ENCODE measurements at regions not wholly inside any gene's neighbourhood (a gene's known extent, or its start where the extent isn't known, plus 50 kb on each side); places are given as distances from the start of the nearest gene placed in this dataset.

GRCh38 chr12:84356224-84356623, 556.4 kb downstream of the SLC6A15 start:
- no peaks in the 10 kb centered on the region for H3K36me3 ChIP-seq (ENCODE audit: control insufficient read depth, insufficient read depth, low read length)
- no peaks in the 10 kb centered on the region for H3K9me3 ChIP-seq (ENCODE audit: control insufficient read depth, insufficient read depth, low read depth, low read length)
- no peaks in the 10 kb centered on the region for H3K4me1 ChIP-seq (ENCODE audit: control insufficient read depth, insufficient read depth, low read length)
- no peak overlapping the region for H3K4me3 ChIP-seq (ENCODE audit: low read depth, low read length)
- H3K27ac ChIP-seq (ENCODE audit: low read depth, low read length): no peak overlapping the region
- no peak overlapping the region for H3K9ac ChIP-seq (ENCODE audit: low read length)
- H3K27me3 ChIP-seq (ENCODE audit: control insufficient read depth, insufficient read depth, low read length): no peaks in the 10 kb centered on the region

- Histone ChIP-seq H3K4me1 (ENCODE audit: control insufficient read depth, insufficient read depth, low read length) (no peaks in the 10 kb centered on the region), H3K27ac (ENCODE audit: low read depth, low read length) (no peak overlapping the region)
These were observed 557.0 kb downstream of the SLC6A15 start for GRCh38 chr12:84355561-84355960.

GRCh38 chr12:84348582-84348981, 564.0 kb downstream of the SLC6A15 start:
- Histone ChIP-seq H3K9me3 (ENCODE audit: control insufficient read depth, insufficient read depth, low read depth, low read length) (peaks cover 3% of the 10 kb centered on the region; the same call in 1 of the 2 replicates), H3K9ac (ENCODE audit: low read length) (no peak overlapping the region), H3K36me3 (ENCODE audit: control insufficient read depth, insufficient read depth, low read length) (no peaks in the 10 kb centered on the region), H3K27me3 (ENCODE audit: control insufficient read depth, insufficient read depth, low read length) (no peaks in the 10 kb centered on the region), H3K4me1 (ENCODE audit: control insufficient read depth, insufficient read depth, low read length) (no peaks in the 10 kb centered on the region), H3K27ac (ENCODE audit: low read depth, low read length) (no peak overlapping the region), H3K4me3 (ENCODE audit: low read depth, low read length) (no peak overlapping the region)

More at GRCh38 chr12:84355561-84355960, 557.0 kb downstream of the SLC6A15 start:
- H3K36me3 ChIP-seq (ENCODE audit: control insufficient read depth, insufficient read depth, low read length): no peaks in the 10 kb centered on the region
- no peak overlapping the region for H3K4me3 ChIP-seq (ENCODE audit: low read depth, low read length)
- no peak overlapping the region for H3K9ac ChIP-seq (ENCODE audit: low read length)
- no peaks in the 10 kb centered on the region for H3K27me3 ChIP-seq (ENCODE audit: control insufficient read depth, insufficient read depth, low read length)
- H3K9me3 ChIP-seq (ENCODE audit: control insufficient read depth, insufficient read depth, low read depth, low read length): no peaks in the 10 kb centered on the region

- Histone ChIP-seq H3K4me1 (ENCODE audit: control insufficient read depth, insufficient read depth, low read length) (no peaks in the 10 kb centered on the region), H3K4me3 (ENCODE audit: low read depth, low read length) (no peak overlapping the region), H3K9me3 (ENCODE audit: control insufficient read depth, insufficient read depth, low read depth, low read length) (peaks cover under 1% of the 10 kb centered on the region; the same call in 1 of the 2 replicates), H3K9ac (ENCODE audit: low read length) (no peak overlapping the region), H3K36me3 (ENCODE audit: control insufficient read depth, insufficient read depth, low read length) (no peaks in the 10 kb centered on the region), H3K27me3 (ENCODE audit: control insufficient read depth, insufficient read depth, low read length) (no peaks in the 10 kb centered on the region), H3K27ac (ENCODE audit: low read depth, low read length) (no peak overlapping the region)
These were observed 571.0 kb downstream of the SLC6A15 start for GRCh38 chr12:84341467-84342193.

GRCh38 chr12:84336231-84336630, 576.4 kb downstream of the SLC6A15 start:
- Histone ChIP-seq H3K9ac (ENCODE audit: low read length) (no peak overlapping the region), H3K36me3 (ENCODE audit: control insufficient read depth, insufficient read depth, low read length) (no peaks in the 10 kb centered on the region), H3K4me1 (ENCODE audit: control insufficient read depth, insufficient read depth, low read length) (no peaks in the 10 kb centered on the region), H3K9me3 (ENCODE audit: control insufficient read depth, insufficient read depth, low read depth, low read length) (no peaks in the 10 kb centered on the region), H3K27me3 (ENCODE audit: control insufficient read depth, insufficient read depth, low read length) (no peaks in the 10 kb centered on the region), H3K4me3 (ENCODE audit: low read depth, low read length) (no peak overlapping the region), H3K27ac (ENCODE audit: low read depth, low read length) (no peak overlapping the region)

GRCh38 chr12:84329938-84330337, 582.7 kb downstream of the SLC6A15 start:
- Histone ChIP-seq H3K9ac (ENCODE audit: low read length) (no peak overlapping the region), H3K36me3 (ENCODE audit: control insufficient read depth, insufficient read depth, low read length) (no peaks in the 10 kb centered on the region), H3K27ac (ENCODE audit: low read depth, low read length) (no peak overlapping the region), H3K4me3 (ENCODE audit: low read depth, low read length) (no peak overlapping the region), H3K4me1 (ENCODE audit: control insufficient read depth, insufficient read depth, low read length) (no peaks in the 10 kb centered on the region), H3K27me3 (ENCODE audit: control insufficient read depth, insufficient read depth, low read length) (no peaks in the 10 kb centered on the region), H3K9me3 (ENCODE audit: control insufficient read depth, insufficient read depth, low read depth, low read length) (no peaks in the 10 kb centered on the region)

- Histone ChIP-seq H3K4me3 (ENCODE audit: low read depth, low read length) (no peak overlapping the region), H3K36me3 (ENCODE audit: control insufficient read depth, insufficient read depth, low read length) (no peaks in the 10 kb centered on the region), H3K27me3 (ENCODE audit: control insufficient read depth, insufficient read depth, low read length) (no peaks in the 10 kb centered on the region), H3K9ac (ENCODE audit: low read length) (no peak overlapping the region), H3K27ac (ENCODE audit: low read depth, low read length) (no peak overlapping the region), H3K9me3 (ENCODE audit: control insufficient read depth, insufficient read depth, low read depth, low read length) (no peaks in the 10 kb centered on the region), H3K4me1 (ENCODE audit: control insufficient read depth, insufficient read depth, low read length) (no peaks in the 10 kb centered on the region)
These were observed 596.7 kb downstream of the SLC6A15 start for GRCh38 chr12:84315926-84316325.

GRCh38 chr12:84313323-84313675, 599.3 kb downstream of the SLC6A15 start:
- no peak overlapping the region for H3K9ac ChIP-seq (ENCODE audit: low read length)
- no peaks in the 10 kb centered on the region for H3K9me3 ChIP-seq (ENCODE audit: control insufficient read depth, insufficient read depth, low read depth, low read length)
- H3K4me3 ChIP-seq (ENCODE audit: low read depth, low read length): no peak overlapping the region
- H3K27me3 ChIP-seq (ENCODE audit: control insufficient read depth, insufficient read depth, low read length): no peaks in the 10 kb centered on the region
- no peaks in the 10 kb centered on the region for H3K4me1 ChIP-seq (ENCODE audit: control insufficient read depth, insufficient read depth, low read length)
- no peak overlapping the region for H3K27ac ChIP-seq (ENCODE audit: low read depth, low read length)
- no peaks in the 10 kb centered on the region for H3K36me3 ChIP-seq (ENCODE audit: control insufficient read depth, insufficient read depth, low read length)

GRCh38 chr12:84308211-84308610, 604.4 kb downstream of the SLC6A15 start:
- no peak overlapping the region for H3K9ac ChIP-seq (ENCODE audit: low read length)
- H3K36me3 ChIP-seq (ENCODE audit: control insufficient read depth, insufficient read depth, low read length): no peaks in the 10 kb centered on the region
- H3K27me3 ChIP-seq (ENCODE audit: control insufficient read depth, insufficient read depth, low read length): no peaks in the 10 kb centered on the region
- no peak overlapping the region for H3K4me3 ChIP-seq (ENCODE audit: low read depth, low read length)
- H3K9me3 ChIP-seq (ENCODE audit: control insufficient read depth, insufficient read depth, low read depth, low read length): no peaks in the 10 kb centered on the region
- no peaks in the 10 kb centered on the region for H3K4me1 ChIP-seq (ENCODE audit: control insufficient read depth, insufficient read depth, low read length)
- no peak overlapping the region for H3K27ac ChIP-seq (ENCODE audit: low read depth, low read length)

- Histone ChIP-seq H3K27me3 (ENCODE audit: control insufficient read depth, insufficient read depth, low read length) (no peaks in the 10 kb centered on the region), H3K27ac (ENCODE audit: low read depth, low read length) (no peak overlapping the region), H3K9me3 (ENCODE audit: control insufficient read depth, insufficient read depth, low read depth, low read length) (no peaks in the 10 kb centered on the region), H3K36me3 (ENCODE audit: control insufficient read depth, insufficient read depth, low read length) (no peaks in the 10 kb centered on the region), H3K4me3 (ENCODE audit: low read depth, low read length) (no peak overlapping the region), H3K4me1 (ENCODE audit: control insufficient read depth, insufficient read depth, low read length) (no peaks in the 10 kb centered on the region), H3K9ac (ENCODE audit: low read length) (no peak overlapping the region)
These were observed 607.5 kb downstream of the SLC6A15 start for GRCh38 chr12:84305144-84305543.

- no peaks in the 10 kb centered on the region for H3K9me3 ChIP-seq (ENCODE audit: control insufficient read depth, insufficient read depth, low read depth, low read length)
- H3K27ac ChIP-seq (ENCODE audit: low read depth, low read length): no peak overlapping the region
These were observed 618.4 kb downstream of the SLC6A15 start for GRCh38 chr12:84294246-84294645.

More at GRCh38 chr12:84294246-84294645, 618.4 kb downstream of the SLC6A15 start:
- H3K36me3 ChIP-seq (ENCODE audit: control insufficient read depth, insufficient read depth, low read length): no peaks in the 10 kb centered on the region
- no peak overlapping the region for H3K4me3 ChIP-seq (ENCODE audit: low read depth, low read length)
- no peaks in the 10 kb centered on the region for H3K27me3 ChIP-seq (ENCODE audit: control insufficient read depth, insufficient read depth, low read length)
- H3K4me1 ChIP-seq (ENCODE audit: control insufficient read depth, insufficient read depth, low read length): no peaks in the 10 kb centered on the region
- H3K9ac ChIP-seq (ENCODE audit: low read length): no peak overlapping the region
